RWPE1 (cell line): ENCODE measurements at regions not wholly inside any gene's neighbourhood (a gene's known extent, or its start where the extent isn't known, plus 50 kb on each side); places are given as distances from the start of the nearest gene placed in this dataset.

Experiments
- CTCF ChIA-PET: fragments of 350-600 bp; sonication (Branson Sonifier 250); formaldehyde crosslinking; extraction: SDS; loops from one replicate; lab custom pipeline; 2021; lab: Yijun Ruan, JAX
- POLR2A ChIA-PET: fragments of 400-600 bp; formaldehyde crosslinking; extraction: SDS; loops from one replicate; lab custom pipeline; 2020; ENCODE audit warnings: antibody characterized with exemption; ENCODE audit not compliant: low non-redundant PET; lab: Yijun Ruan, JAX
- DNase-seq: peaks from one replicate; pipeline ENCODE4 v3.0.0; 2012; ENCODE audit warnings: low spot score
- H3K27ac ChIP-seq: fragments of 450-650 bp; 2 replicates; pipeline ENCODE4 v1.5.1; 2017
- CTCF ChIP-seq: fragments of 450-650 bp; conservative IDR thresholded peaks from 2 replicates; pipeline ENCODE4 v1.5.1; 2017; ENCODE audit warnings: low read depth, mild to moderate bottlenecking

- POLR2A ChIA-PET: no interaction called here
- no peak for TF ChIP-seq CTCF
- DNase-seq: no peak
- CTCF ChIA-PET: interaction anchor here (0.6 to 0.7 kb wide), 2 partner anchors 30 to 643 kb away, joined by 3 to 5 read pairs; no protein-coding TSS in a partner anchor
- H3K27ac ChIP-seq: no peak overlapping the region
Observed at GRCh38 chr5:60546207-60546606, 153.8 kb downstream of the DEPDC1B start.

- POLR2A ChIA-PET: no interaction called here
- CTCF ChIA-PET: interaction anchor here (0.6 kb wide), 1 partner anchor 14 kb away, joined by 3 read pairs; no protein-coding TSS in a partner anchor
- no peak for DNase-seq
Observed at GRCh38 chr5:60545551-60545950, 154.4 kb downstream of the DEPDC1B start.

GRCh38 chr5:60544142-60544541 lies 155.8 kb downstream of the DEPDC1B start:
- CTCF ChIA-PET: no interaction called here
- POLR2A ChIA-PET: no interaction called here
- DNase-seq: no peak
- no peak for TF ChIP-seq CTCF
- no peak overlapping the region for H3K27ac ChIP-seq

More at GRCh38 chr5:60545551-60545950, 154.4 kb downstream of the DEPDC1B start:
- no peak overlapping the region for H3K27ac ChIP-seq
- no peak for TF ChIP-seq CTCF

- TF ChIP-seq CTCF: no peak
- DNase-seq: no peak
- H3K27ac ChIP-seq: no peak overlapping the region
- ChIA-PET CTCF (no interaction called here), POLR2A (no interaction called here)
Observed at GRCh38 chr5:60541980-60542379, 158.0 kb downstream of the DEPDC1B start.

- CTCF ChIA-PET: no interaction called here
- POLR2A ChIA-PET: no interaction called here
- DNase-seq: no peak
- TF ChIP-seq CTCF: no peak
- no peak overlapping the region for H3K27ac ChIP-seq
Observed at GRCh38 chr5:60540856-60541805, 158.8 kb downstream of the DEPDC1B start.

GRCh38 chr5:60538955-60539866 lies 160.8 kb downstream of the DEPDC1B start:
- TF ChIP-seq CTCF: no peak
- DNase-seq: no peak
- H3K27ac ChIP-seq: no peak overlapping the region
- CTCF ChIA-PET: no interaction called here
- POLR2A ChIA-PET: no interaction called here
